NAMALWA (cell line): ENCODE measurements at regions not wholly inside any gene's neighbourhood (a gene's known extent, or its start where the extent isn't known, plus 50 kb on each side); places are given as distances from the start of the nearest gene placed in this dataset.
A peak's percentile ranks its signal among the peaks of the same experiment; 100 is the strongest.
"Not testable (repeated sequence)": the region's sequence is repeated elsewhere in the genome, so short reads cannot be mapped to it uniquely, and the experiment has no call there.

Source experiments
- DNase-seq: peaks from one replicate; pipeline ENCODE4 v3.0.0-alpha.2; 2015; ENCODE audit warnings: low spot score

- DNase-seq, result not testable (repeated sequence)
Observed at GRCh38 chr17:20683651-20684229, 104.2 kb downstream of the CDRT15L2 start.

GRCh38 chr17:20684975-20685374 lies 105.5 kb downstream of the CDRT15L2 start:
- not testable (repeated sequence) for DNase-seq

- not testable (repeated sequence) for DNase-seq
Observed at GRCh38 chr17:20687584-20687983, 108.1 kb downstream of the CDRT15L2 start.

GRCh38 chr17:20689170-20689749 lies 109.7 kb downstream of the CDRT15L2 start:
- not testable (repeated sequence) for DNase-seq

- DNase-seq, result not testable (repeated sequence)
Observed at GRCh38 chr17:20692706-20693105, 113.2 kb downstream of the CDRT15L2 start.

GRCh38 chr17:20695871-20696270 lies 116.3 kb downstream of the CDRT15L2 start:
- not testable (repeated sequence) for DNase-seq

GRCh38 chr17:20698463-20699206 lies 119.1 kb downstream of the CDRT15L2 start:
- DNase-seq, result peak; percentile 9

GRCh38 chr17:20700528-20700927 lies 121.0 kb downstream of the CDRT15L2 start:
- DNase-seq, result not testable (repeated sequence)

- not testable (repeated sequence) for DNase-seq
Observed at GRCh38 chr17:20701366-20701765, 121.8 kb downstream of the CDRT15L2 start.

GRCh38 chr17:20702692-20703091 lies 123.2 kb downstream of the CDRT15L2 start:
- no peak for DNase-seq

- DNase-seq, result no peak
Observed at GRCh38 chr17:20703781-20704180, 124.3 kb downstream of the CDRT15L2 start.

- DNase-seq, result not testable (repeated sequence)
Observed at GRCh38 chr17:20705186-20705585, 125.7 kb downstream of the CDRT15L2 start.

GRCh38 chr17:20706751-20707373 lies 127.3 kb downstream of the CDRT15L2 start:
- DNase-seq, result no peak

GRCh38 chr17:20708821-20709220 lies 129.3 kb downstream of the CDRT15L2 start:
- DNase-seq, result not testable (repeated sequence)

- not testable (repeated sequence) for DNase-seq
Observed at GRCh38 chr17:20716481-20716880, 137.0 kb downstream of the CDRT15L2 start.

- DNase-seq, result no peak
Observed at GRCh38 chr17:20721171-20721570, 141.6 kb downstream of the CDRT15L2 start.

GRCh38 chr17:20724391-20724790 lies 144.9 kb downstream of the CDRT15L2 start:
- DNase-seq, result not testable (repeated sequence)

- DNase-seq, result not testable (repeated sequence)
Observed at GRCh38 chr17:20727201-20727600, 147.7 kb downstream of the CDRT15L2 start.

- no peak for DNase-seq
Observed at GRCh38 chr17:20728181-20728580, 148.7 kb downstream of the CDRT15L2 start.

GRCh38 chr17:20731131-20731530 lies 151.6 kb downstream of the CDRT15L2 start:
- DNase-seq, result not testable (repeated sequence)

- no peak for DNase-seq
Observed at GRCh38 chr17:20733923-20734322, 154.4 kb downstream of the CDRT15L2 start.

- no peak for DNase-seq
Observed at GRCh38 chr17:20735796-20736195, 156.3 kb downstream of the CDRT15L2 start.

GRCh38 chr17:20737636-20738035 lies 158.1 kb downstream of the CDRT15L2 start:
- peak; percentile 55 for DNase-seq
